ENCODE measurements at regions not wholly inside any gene's neighbourhood (a gene's known extent, or its start where the extent isn't known, plus 50 kb on each side); places are given as distances from the start of the nearest gene placed in this dataset.

- DNase-seq (ENCODE audit: extremely low spot score): no peak
- no peak for TF ChIP-seq CTCF (IDR thresholded peaks at IDR 0.05; ENCODE audit: control extremely low read depth, extremely low read depth, low read depth, missing control alignments)
- POLR2A ChIA-PET: no interaction called here
- CTCF ChIA-PET: no interaction called here
These were observed 104.2 kb upstream of the RAB18 start for GRCh38 chr10:27399871-27400270.

- no peak for DNase-seq (ENCODE audit: extremely low spot score)
- POLR2A ChIA-PET: no interaction called here
- no peak for TF ChIP-seq CTCF (IDR thresholded peaks at IDR 0.05; ENCODE audit: control extremely low read depth, extremely low read depth, low read depth, missing control alignments)
- CTCF ChIA-PET: interaction anchor here (1.3 kb wide), 1 partner anchor 14 kb away, joined by 3 read pairs; no protein-coding TSS in a partner anchor
These were observed 110.1 kb upstream of the RAB18 start for GRCh38 chr10:27393961-27394360.

- TF ChIP-seq CTCF (IDR thresholded peaks at IDR 0.05; ENCODE audit: control extremely low read depth, extremely low read depth, low read depth, missing control alignments): no peak
- no peak for DNase-seq (ENCODE audit: extremely low spot score)
- POLR2A ChIA-PET: no interaction called here
- CTCF ChIA-PET: no interaction called here
These were observed 111.5 kb upstream of the RAB18 start for GRCh38 chr10:27392606-27393005.

DNA sequence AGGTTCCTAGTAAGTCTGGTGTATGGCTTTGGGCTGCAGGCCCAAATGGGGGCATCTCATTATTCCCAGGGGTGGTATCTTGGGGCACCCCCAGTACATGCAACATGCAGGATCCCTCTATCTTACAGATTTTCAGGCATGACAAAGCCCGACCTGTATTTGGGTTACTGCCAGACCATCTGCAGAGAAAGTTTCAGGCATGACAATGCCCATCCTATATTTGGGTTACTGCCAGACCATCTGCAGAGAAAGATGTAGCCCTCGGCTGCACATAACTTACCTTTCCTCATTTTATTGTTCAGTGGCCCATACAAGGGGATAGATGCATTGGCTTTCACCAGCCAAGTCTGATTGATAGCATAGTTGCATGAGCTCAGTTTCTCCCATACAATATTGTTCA lies 112.2 kb upstream of the RAB18 start:
- ChIA-PET CTCF (no interaction called here), POLR2A (no interaction called here)
- no peak for TF ChIP-seq CTCF (IDR thresholded peaks at IDR 0.05; ENCODE audit: control extremely low read depth, extremely low read depth, low read depth, missing control alignments)
- DNase-seq (ENCODE audit: extremely low spot score): no peak

DNA sequence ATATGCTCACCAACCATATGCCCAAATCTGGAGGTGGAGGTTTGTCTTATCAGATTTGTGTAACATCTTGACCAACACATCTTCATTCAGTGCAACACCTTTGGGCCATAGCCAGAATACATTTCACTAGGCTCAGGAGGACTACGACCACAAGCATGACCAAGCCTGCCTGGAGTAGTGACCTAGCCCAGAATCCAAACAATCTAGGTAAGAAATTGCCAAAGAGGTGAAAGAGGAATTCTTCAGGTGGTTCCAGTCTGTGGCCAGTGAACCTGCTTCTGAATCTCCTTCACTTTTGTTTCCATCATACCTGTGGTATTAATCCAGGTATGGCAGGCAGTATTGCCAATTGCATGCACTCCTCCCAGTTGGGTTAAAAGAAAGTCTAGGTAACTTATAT lies 112.8 kb upstream of the RAB18 start:
- DNase-seq (ENCODE audit: extremely low spot score): no peak
- POLR2A ChIA-PET: no interaction called here
- CTCF ChIA-PET: interaction anchor here (0.7 kb wide), 1 partner anchor 92 kb away, joined by 3 read pairs; no protein-coding TSS in a partner anchor
- no peak for TF ChIP-seq CTCF (IDR thresholded peaks at IDR 0.05; ENCODE audit: control extremely low read depth, extremely low read depth, low read depth, missing control alignments)

- ChIA-PET POLR2A (no interaction called here), CTCF (interaction anchor here (0.7 to 0.8 kb wide), 2 partner anchors 10 to 92 kb away, joined by 3 read pairs; no protein-coding TSS in a partner anchor)
- no peak for DNase-seq (ENCODE audit: extremely low spot score)
- TF ChIP-seq CTCF (IDR thresholded peaks at IDR 0.05; ENCODE audit: control extremely low read depth, extremely low read depth, low read depth, missing control alignments): no peak
These were observed 113.4 kb upstream of the RAB18 start for GRCh38 chr10:27390681-27391080.

Data from GM10248 (cell line).